ENCODE measurements at regions not wholly inside any gene's neighbourhood (a gene's known extent, or its start where the extent isn't known, plus 50 kb on each side); places are given as distances from the start of the nearest gene placed in this dataset.

- in situ Hi-C loops (cut with MboI; ENCODE audit: low sequenced_read_pairs) = no loop called here
These were observed 51.8 kb upstream of the CASZ1 start for GRCh38 chr1:10848109-10848684.

- in situ Hi-C loops (cut with MboI; ENCODE audit: low sequenced_read_pairs) = loop anchor here (25.0 kb wide), 1 partner anchor 338 kb away; no protein-coding TSS in a partner anchor
These were observed 53.6 kb upstream of the CASZ1 start for GRCh38 chr1:10850026-10850425.

DNA sequence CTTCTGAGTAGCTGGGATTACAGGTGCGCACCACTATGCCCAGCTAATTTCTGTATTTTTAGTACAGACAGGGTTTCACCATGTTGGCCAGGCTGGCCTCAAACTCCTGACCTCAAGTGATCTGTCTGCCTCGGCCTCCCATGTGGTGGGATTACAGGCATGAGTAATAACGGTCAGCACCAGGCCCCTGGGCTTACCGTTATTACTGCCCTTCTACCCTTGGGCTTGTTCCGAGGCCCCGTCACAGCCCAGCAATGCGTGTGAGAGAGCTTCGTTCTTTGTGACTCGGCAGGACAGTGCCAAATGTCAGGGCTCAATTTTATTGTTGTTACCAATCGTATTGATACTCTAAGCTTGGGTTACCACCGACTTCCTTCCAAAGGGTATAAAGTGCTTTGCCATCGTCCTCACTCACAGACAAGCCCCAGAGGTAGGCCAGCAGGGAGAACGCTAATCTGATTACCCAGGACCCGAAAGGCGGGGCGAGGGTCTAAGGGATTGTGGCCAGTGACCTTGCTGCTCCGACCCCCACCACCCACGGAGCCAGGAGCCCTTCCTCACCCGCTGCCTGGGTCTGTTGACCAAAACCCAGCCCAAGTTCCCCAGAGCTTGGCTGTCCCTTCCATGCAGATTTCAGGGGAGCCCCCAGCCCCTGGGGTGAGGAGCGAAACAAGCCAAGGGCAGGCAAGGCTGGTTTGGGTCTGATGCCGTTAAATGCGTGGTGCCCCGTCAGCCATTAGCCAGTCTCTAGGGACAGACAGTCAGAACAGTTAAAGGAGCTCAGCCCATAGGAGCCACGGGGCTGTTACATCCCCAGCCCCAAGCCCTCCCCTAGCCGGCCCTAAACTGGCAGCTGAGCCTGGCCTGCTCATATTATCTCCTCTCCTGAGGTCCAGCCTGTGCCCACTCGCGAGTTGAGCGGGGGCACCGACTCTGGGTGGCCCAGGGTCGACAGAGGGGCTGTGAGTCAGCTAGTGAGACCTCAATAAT is 54.9 kb upstream of the CASZ1 start:
- in situ Hi-C loops (cut with MboI; ENCODE audit: low sequenced_read_pairs) = loop anchor here (25.0 kb wide), 1 partner anchor 339 kb away; no protein-coding TSS in a partner anchor

- in situ Hi-C loops (cut with MboI; ENCODE audit: low sequenced_read_pairs) = loop anchor here (25.0 kb wide), 1 partner anchor 340 kb away; no protein-coding TSS in a partner anchor
These were observed 55.6 kb upstream of the CASZ1 start for GRCh38 chr1:10852018-10852417.

GRCh38 chr1:10852486-10852885 is 56.0 kb upstream of the CASZ1 start:
- in situ Hi-C loops (cut with MboI; ENCODE audit: low sequenced_read_pairs) = loop anchor here (25.0 kb wide), 1 partner anchor 340 kb away; no protein-coding TSS in a partner anchor

DNA sequence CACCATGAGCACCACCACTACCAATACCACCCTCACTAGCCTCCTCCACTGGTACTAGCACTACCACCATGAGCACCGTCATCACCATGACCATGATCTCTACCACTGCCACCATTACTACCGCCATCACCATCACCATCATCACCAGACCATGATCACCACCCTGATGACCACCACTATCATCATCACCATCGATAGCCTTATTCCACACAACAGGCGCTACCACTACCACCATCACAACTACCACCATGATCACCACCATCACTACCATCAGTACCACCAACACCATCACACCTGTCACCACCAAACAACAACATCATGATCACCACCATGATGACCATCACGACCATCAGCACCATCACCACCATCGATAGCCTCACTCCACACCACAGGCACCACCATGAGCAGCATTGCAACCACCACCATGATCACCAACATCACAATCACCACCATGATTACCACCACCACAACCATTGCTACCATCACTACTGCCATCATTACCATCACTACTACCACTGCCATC is 56.6 kb upstream of the CASZ1 start:
- in situ Hi-C loops (cut with MboI; ENCODE audit: low sequenced_read_pairs) = loop anchor here (25.0 kb wide), 1 partner anchor 341 kb away; no protein-coding TSS in a partner anchor

DNA sequence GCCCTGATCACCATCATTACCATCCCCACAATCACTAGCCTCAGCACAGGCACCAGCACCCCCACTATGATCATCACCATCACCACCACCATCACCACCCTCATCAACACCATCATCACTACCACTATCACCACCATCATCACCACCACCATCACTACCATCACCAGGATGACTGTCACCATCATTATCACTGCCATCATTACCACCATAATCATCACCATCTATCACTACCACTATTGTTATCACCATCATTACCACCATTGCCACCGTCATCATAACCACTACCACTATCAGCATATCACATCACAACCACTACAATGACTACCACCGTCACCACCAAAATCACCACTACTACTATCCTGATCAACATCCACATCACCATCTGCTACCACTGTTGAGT is 57.3 kb upstream of the CASZ1 start:
- in situ Hi-C loops (cut with MboI; ENCODE audit: low sequenced_read_pairs) = loop anchor here (25.0 kb wide), 1 partner anchor 341 kb away; no protein-coding TSS in a partner anchor

DNA sequence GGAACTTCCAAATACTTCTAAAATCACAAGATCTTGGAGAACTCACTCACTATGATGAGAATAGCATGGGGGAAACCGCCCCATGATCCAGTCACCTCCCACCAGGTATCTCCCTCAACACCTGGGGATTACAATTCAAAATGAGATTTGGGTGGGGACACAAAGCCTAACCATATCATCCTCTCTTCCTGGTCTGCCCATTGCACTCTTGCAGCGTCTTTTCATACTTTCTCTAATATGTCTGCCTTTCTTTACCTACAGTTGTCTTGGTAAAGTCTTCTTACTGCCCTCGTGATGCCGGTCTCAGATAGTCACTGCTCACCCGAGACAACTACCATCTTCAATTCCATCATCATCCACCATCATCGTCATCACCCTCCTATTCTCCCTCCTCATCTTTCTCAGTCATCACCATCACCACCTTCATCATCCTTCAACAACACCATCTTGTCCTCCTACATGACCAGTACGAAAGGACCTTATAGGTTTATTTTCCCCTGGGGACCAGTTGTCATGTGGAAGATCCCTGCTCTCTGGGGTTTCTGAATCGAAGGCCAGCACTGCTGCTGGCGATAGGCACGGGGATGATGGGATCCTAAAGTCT is 58.5 kb upstream of the CASZ1 start:
- in situ Hi-C loops (cut with MboI; ENCODE audit: low sequenced_read_pairs) = loop anchor here (25.0 kb wide), 1 partner anchor 343 kb away; no protein-coding TSS in a partner anchor

- in situ Hi-C loops (cut with MboI; ENCODE audit: low sequenced_read_pairs) = loop anchor here (25.0 kb wide), 1 partner anchor 344 kb away; no protein-coding TSS in a partner anchor
These were observed 59.8 kb upstream of the CASZ1 start for GRCh38 chr1:10856176-10856683.

DNA sequence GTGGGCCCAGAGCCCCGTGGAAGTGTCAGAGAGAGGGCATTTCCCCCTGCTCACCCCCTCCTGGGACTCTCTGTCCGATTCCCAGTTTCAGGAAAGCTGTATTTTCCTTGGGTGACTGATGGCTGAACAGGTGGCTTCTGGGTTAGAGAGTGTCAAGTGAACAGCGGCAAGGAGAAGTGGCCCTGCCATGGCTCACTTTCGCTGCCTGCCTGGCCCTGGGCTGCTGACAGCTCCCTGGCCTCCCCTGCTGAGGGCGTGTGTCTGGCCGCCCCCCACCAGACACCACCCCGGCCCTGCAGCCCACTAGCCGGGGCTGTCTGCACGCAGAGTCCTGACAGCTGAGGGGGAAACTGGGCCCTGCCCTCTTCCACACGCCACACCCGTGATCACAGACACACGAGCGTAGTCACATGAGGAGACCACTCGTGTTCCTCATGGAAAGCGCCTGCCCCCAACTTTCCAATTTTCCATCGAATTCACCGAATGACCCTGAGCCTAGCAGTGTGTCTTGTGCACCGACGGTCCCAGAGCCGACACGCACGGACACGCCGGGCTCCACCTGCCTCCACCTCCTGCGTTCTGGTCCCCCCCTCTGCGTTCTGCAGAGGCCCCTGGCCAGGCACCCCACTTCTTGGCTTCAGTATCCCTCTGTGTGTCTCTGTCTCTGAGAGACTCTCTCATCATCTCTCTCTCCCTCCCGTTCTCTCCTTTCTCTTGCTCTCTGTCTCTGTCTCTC is 60.6 kb upstream of the CASZ1 start:
- in situ Hi-C loops (cut with MboI; ENCODE audit: low sequenced_read_pairs) = loop anchor here (25.0 kb wide), 1 partner anchor 345 kb away; no protein-coding TSS in a partner anchor

GRCh38 chr1:10857687-10858086 is 61.2 kb upstream of the CASZ1 start:
- in situ Hi-C loops (cut with MboI; ENCODE audit: low sequenced_read_pairs) = loop anchor here (25.0 kb wide), 1 partner anchor 345 kb away; no protein-coding TSS in a partner anchor

GRCh38 chr1:10860218-10860617 is 63.8 kb upstream of the CASZ1 start:
- in situ Hi-C loops (cut with MboI; ENCODE audit: low sequenced_read_pairs) = loop anchor here (25.0 kb wide), 1 partner anchor 348 kb away; no protein-coding TSS in a partner anchor

DNA sequence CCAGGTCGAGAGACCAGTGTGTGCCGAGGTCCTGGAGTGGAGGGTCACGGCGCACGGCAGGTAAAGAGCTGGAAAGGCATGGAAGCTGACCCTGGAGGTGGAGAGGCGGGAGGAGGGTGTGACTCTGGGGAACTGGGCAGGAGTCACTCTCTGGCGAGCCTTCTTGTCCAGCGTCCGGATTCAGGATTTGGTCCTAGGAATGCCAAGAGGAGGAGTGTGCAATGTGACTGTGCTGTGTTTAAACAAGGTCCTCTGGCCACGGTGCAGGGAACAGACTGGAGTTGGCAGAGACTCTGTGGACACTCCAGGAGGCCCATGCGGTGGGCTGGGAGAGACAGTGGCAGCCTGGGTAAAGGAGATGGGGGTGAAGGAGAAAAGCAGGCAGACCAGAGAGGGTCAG is 64.2 kb upstream of the CASZ1 start:
- in situ Hi-C loops (cut with MboI; ENCODE audit: low sequenced_read_pairs) = loop anchor here (25.0 kb wide), 1 partner anchor 348 kb away; no protein-coding TSS in a partner anchor

- in situ Hi-C loops (cut with MboI; ENCODE audit: low sequenced_read_pairs) = loop anchor here (25.0 kb wide), 1 partner anchor 350 kb away; no protein-coding TSS in a partner anchor
These were observed 65.4 kb upstream of the CASZ1 start for GRCh38 chr1:10861822-10862221.

DNA sequence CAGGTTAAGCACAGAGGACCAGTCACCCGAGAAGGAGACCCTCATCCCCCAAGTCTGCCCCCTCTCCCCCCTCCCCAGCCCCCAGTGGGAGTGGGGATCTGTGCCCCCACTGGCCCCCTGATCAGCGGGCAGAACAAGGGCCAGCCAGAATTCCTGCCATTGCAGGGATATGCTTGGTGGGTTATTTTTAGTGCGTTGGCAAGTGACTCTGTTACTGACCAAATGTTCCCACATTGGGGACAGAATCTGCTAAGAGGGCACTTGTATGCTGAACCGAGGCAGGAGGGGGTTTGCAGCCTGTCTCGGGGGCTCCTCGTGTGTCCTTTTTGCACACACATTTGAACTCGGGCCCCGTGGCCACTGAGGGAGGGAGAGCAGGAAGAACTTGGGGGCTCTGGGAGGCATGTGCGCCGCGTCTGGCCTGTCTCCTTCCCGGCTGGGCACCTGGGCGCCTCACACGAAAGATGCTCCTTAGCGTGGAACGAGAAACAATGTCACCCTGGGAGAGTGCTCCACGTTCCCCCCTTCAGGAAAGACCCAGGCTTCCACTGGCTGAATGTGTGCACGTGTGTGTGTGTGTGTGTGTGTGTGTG is 66.4 kb upstream of the CASZ1 start:
- in situ Hi-C loops (cut with MboI; ENCODE audit: low sequenced_read_pairs) = loop anchor here (25.0 kb wide), 1 partner anchor 351 kb away; no protein-coding TSS in a partner anchor

DNA sequence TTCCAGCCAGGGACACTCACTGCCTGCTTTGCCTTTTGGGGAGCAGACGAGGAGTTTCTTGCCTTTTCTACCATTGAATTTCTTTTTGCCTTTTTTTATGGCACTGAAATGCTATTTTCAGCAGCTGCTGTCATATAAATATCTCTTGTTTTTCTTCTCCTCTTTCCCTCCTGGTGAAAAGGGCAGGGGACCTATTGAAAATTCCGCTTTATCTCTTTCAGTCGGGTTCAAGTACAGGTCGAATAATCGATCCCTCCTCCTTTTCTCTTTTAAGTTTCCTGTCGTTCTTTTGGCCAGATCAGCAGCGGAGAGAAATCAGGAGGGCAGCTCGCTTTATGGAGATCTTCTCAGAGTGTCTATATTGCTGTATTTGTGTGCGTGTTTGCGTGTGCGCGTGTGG is 67.4 kb upstream of the CASZ1 start:
- in situ Hi-C loops (cut with MboI; ENCODE audit: low sequenced_read_pairs) = loop anchor here (25.0 kb wide), 1 partner anchor 352 kb away; no protein-coding TSS in a partner anchor

GRCh38 chr1:10864776-10865175 is 68.3 kb upstream of the CASZ1 start:
- in situ Hi-C loops (cut with MboI; ENCODE audit: low sequenced_read_pairs) = loop anchor here (25.0 kb wide), 1 partner anchor 352 kb away; no protein-coding TSS in a partner anchor

- in situ Hi-C loops (cut with MboI; ENCODE audit: low sequenced_read_pairs) = loop anchor here (25.0 kb wide), 1 partner anchor 353 kb away; no protein-coding TSS in a partner anchor
These were observed 69.3 kb upstream of the CASZ1 start for GRCh38 chr1:10865518-10866320.
